ENCODE measurements at regions not wholly inside any gene's neighbourhood (a gene's known extent, or its start where the extent isn't known, plus 50 kb on each side); places are given as distances from the start of the nearest gene placed in this dataset.

GRCh38 chr13:34507630-34508029, 434.4 kb upstream of the NBEA start:
- DNase-seq = no peak

- no peak for DNase-seq
Measured at GRCh38 chr13:34512817-34513216, 429.3 kb upstream of the NBEA start.

- DNase-seq = no peak
Measured at GRCh38 chr13:34513526-34513925, 428.5 kb upstream of the NBEA start.

- no peak for DNase-seq
Measured at GRCh38 chr13:34515201-34515600, 426.9 kb upstream of the NBEA start.

- DNase-seq = no peak
Measured at GRCh38 chr13:34521171-34521570, 420.9 kb upstream of the NBEA start.

GRCh38 chr13:34522808-34523207, 419.3 kb upstream of the NBEA start:
- DNase-seq = no peak

- DNase-seq = no peak
Measured at GRCh38 chr13:34523406-34523805, 418.7 kb upstream of the NBEA start.

- DNase-seq = no peak
Measured at GRCh38 chr13:34533941-34534340, 408.1 kb upstream of the NBEA start.

GRCh38 chr13:34542321-34542720, 399.7 kb upstream of the NBEA start:
- DNase-seq = no peak

- DNase-seq = no peak
Measured at GRCh38 chr13:34543836-34544235, 398.2 kb upstream of the NBEA start.

GRCh38 chr13:34545461-34545860, 396.6 kb upstream of the NBEA start:
- DNase-seq = no peak

GRCh38 chr13:34546344-34547250, 395.5 kb upstream of the NBEA start:
- DNase-seq = no peak

GRCh38 chr13:34547929-34548328, 394.1 kb upstream of the NBEA start:
- no peak for DNase-seq

GRCh38 chr13:34553376-34553775, 388.7 kb upstream of the NBEA start:
- DNase-seq = no peak

GRCh38 chr13:34555988-34556387, 386.1 kb upstream of the NBEA start:
- DNase-seq = no peak

- no peak for DNase-seq
Measured at GRCh38 chr13:34561033-34561432, 381.0 kb upstream of the NBEA start.

GRCh38 chr13:34567597-34567996, 374.5 kb upstream of the NBEA start:
- DNase-seq = no peak

GRCh38 chr13:34570698-34571353, 371.2 kb upstream of the NBEA start:
- no peak for DNase-seq

GRCh38 chr13:34571716-34572115, 370.4 kb upstream of the NBEA start:
- DNase-seq = no peak

- DNase-seq = no peak
Measured at GRCh38 chr13:34577051-34577450, 365.0 kb upstream of the NBEA start.

- DNase-seq = no peak
Measured at GRCh38 chr13:34578471-34578870, 363.6 kb upstream of the NBEA start.

GRCh38 chr13:34578917-34579316, 363.2 kb upstream of the NBEA start:
- DNase-seq = no peak

- DNase-seq = no peak
Measured at GRCh38 chr13:34583181-34583580, 358.9 kb upstream of the NBEA start.

GRCh38 chr13:34587576-34587975, 354.5 kb upstream of the NBEA start:
- no peak for DNase-seq
